Activated CD4-positive, CD25-positive, alpha-beta regulatory T cell treated with anti-CD3 and anti-CD28 coated beads, Interleukin-2, amount 50 U/mL, for 24 hours (primary cell): ENCODE measurements at regions not wholly inside any gene's neighbourhood (a gene's known extent, or its start where the extent isn't known, plus 50 kb on each side); places are given as distances from the start of the nearest gene placed in this dataset.
"Not testable (repeated sequence)": the region's sequence is repeated elsewhere in the genome, so short reads cannot be mapped to it uniquely, and the experiment has no call there.

Source experiments
- ATAC-seq, 2 donors: fragments of 150-1000 bp; cut with Tn5 transposase; one replicate each; pipeline ENCODE4 v1.10.0; 2021; ENCODE audit warnings: mild to moderate bottlenecking in 1 of 2, moderate library complexity in 1 of 2

DNA sequence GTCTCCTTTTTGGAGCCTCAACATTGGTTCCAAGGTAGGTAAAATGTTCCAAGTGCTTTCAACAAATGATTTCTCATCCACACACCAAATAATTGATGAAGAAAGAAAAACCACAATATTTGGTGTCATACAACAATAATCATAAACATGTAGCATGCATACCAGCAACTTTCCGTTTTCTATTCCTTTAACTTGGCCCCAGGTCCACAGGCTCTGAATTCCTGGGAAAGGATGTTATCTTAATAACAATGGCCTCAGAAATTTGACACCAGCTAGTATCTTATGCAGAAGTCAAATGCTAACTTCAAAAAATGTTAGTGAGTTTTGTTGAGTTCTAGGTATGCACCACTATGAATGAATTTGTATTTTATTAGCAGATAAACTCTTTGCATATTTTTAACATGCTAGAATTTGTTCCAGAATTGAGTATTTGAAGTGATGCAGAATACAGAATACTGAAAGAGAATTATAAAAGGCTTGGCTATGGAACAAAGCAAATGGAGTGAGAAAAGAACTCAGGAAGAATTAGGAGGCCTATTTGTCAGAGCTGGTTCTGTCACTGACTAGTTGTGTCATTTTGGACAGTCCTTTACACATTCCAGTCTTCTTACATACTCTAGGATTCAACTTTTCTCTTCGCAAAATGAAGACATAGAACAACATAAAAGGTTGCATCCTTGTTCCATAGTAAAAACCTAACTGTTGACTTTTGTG is 435.3 kb upstream of the TNC start:
- ATAC-seq = no peak

DNA sequence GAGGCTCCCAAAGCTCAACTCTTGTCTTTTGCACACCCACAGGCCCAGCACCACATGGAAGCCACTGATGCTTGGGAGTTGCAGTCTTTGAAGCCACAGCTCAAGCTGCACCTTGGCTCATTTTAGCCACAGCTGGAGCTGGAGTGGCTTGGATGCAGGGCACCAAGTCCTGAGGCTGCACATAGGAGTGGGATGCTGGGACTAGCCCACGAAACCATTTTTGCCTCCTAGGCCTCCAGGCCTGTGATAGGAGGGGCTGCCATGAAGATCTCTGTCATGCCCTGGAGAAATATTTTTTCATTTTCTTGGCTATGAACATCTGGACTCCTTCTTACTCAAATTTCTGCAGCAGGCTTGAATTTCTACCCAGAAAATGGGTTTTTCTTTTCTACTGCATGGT is 438.5 kb upstream of the TNC start:
- ATAC-seq = no peak

DNA sequence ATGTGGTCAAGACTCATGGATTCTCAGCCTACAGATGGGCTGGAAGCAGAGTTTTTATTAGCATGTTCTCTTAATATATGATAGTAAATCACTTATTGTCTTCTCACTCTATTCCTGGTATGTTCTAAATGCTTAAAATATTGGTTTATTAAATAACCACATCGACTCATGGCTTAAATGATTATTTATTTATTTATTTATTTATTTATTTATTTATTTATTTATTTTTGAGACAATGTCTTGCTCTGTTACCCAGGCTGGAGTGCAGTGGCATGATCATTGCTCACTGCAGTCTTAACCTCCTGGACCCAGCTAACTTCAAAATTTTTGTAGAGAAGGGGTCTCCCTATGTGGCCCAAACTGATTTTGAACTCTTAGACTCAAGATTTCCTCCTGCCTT is 457.2 kb upstream of the TNC start:
- no peak for ATAC-seq

DNA sequence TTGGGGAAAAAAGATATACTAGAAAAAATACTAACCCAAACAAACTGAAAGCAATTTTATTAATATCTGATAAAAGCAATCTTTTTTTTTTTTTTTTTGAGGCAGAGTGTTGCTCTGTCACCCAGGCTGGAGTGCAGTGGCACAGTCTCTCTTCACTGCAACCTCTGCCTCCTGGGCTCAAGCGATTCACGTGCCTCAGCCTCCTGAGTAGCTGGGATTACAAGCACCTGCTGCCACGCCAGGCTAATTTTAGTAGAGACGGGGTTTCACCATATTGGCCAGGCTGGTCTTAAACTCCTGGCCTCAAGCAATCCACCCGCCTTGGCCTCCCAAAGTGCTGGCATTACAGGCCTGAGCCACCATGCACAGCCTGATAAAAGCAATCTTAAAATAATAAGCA is 467.5 kb upstream of the TNC start:
- not testable (repeated sequence) for ATAC-seq

DNA sequence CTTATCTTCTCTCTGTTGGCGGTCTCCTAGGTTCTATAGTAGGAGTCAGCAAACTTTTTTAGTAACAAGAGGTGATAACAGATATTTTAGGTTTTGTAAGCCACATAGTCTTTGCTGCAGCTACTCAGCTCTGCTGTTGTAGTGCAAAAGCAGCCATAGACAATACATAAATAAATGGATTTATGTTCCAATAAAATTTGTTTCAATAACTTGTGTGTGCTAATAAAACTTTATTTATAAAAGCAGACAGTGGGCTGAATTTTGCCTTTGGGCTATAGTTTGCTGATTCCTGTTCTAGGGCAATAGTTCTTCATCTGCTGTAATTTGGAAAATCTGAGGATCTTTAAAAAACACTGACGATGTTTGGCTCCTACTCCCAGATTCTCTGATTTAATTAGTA is 469.4 kb upstream of the TNC start:
- ATAC-seq = no peak

DNA sequence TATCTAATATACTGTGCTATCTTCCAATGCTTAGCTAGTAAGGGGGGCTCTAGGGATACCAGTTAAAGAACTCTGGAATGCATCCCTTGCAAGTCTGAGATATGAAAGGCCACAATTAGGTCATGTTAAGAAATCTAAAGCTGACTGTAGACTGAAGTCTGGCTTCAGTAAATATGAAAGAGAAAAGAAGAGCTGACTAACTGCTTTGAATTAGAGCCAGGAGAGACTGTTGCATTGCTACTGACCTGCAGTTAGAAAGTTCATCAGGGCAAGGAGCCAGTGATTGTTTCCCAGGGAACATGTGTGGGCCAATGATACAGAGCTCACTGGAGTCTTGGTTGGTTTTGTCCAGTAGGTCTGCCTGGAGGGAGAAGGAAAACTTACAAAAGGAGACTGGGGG is 472.1 kb upstream of the TNC start:
- ATAC-seq = no peak

DNA sequence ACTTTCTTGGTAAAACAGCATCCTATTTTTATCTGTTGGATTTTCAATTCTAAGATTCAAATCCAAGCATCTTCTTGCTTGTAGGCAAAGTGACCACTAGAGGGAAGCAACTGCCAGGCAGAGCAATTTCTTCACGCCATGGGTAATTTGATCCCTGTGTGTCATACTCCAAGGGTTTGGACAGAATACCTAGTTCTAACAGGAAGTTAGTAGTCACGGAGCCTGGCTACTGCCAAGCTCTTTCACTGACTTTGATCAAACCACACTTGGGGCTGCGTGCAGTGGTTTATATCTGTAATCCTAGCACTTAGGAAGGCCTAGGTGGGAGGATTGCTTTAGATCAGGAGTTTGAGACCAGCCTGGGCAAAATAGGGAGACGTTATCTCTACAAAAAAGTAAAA is 473.6 kb upstream of the TNC start:
- ATAC-seq = no peak

DNA sequence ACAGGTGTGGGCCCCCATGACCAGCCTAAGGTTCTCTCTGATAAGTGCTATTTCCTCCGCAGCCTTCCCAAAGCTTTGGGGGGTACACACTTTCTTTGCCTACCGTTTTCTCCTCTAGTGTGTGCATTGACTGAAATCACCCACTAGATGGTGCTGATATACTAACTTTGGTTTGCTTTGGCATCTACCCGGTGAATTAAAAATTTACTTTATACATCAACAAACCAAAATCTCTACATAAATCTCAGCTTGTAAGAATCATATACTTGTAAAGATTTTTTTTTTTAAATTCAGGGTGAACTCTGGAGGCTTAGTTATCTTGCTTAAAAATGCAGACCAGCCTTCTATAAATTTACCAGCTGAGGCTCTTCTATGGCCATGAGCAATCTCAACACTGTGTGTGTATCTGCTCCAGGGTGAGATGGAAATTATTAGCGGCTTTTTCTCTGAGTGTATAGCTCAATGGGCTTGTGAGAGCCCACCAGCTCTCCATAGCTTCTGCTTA is 475.7 kb upstream of the TNC start:
- ATAC-seq = no peak

DNA sequence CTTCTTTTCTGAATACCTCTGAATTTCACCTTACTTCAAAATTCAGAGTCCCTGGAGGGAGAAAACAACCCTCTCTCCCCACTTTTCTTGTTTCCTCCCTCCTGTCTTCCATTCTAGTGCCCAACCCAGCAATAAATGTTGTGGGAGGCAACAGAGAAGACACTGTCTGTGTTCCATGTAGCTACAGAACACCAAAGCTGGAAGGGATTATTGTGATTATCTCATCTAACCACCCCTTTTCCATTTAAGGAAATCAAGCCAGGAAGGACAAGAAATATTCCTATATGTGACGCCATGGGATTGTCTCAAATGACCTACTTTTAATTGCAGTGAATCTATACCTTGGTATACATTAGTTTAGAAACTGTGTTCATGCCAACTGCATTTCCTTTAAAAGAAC is 476.6 kb upstream of the TNC start:
- no peak for ATAC-seq

DNA sequence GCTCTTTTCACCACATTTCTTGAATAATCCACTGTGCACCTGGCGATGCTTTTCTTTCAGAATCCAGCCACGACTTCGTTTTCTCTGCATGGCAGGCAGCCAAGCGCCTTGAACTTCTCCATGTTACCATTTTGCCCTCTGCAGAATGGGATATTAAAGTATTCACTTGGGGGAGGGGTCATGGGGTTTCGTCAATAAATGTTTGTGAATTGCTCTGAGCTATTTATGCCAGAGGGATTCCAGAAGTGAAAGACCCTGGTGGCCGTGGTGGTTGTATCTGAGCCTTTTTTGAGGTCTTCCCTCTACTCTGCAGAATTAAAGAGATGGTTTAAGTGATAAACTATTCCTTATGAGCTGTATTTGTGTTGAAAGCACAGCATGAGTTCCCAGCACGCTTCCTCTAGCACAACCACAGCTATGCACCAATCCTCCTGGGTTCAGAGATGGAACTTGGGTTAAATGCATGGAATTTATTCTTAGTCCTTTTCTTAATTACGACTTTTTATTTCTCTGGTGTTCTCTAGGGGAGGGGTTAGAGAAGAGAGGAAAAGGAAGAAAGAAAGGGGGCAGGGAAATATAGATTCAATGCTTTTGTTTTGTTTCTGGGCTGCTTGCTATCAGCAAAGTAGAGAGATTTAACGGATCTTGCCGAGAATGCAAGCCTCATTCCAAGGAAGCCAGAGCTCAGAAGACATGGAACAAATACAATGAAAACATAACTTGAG is 478.2 kb upstream of the TNC start:
- ATAC-seq = no peak

DNA sequence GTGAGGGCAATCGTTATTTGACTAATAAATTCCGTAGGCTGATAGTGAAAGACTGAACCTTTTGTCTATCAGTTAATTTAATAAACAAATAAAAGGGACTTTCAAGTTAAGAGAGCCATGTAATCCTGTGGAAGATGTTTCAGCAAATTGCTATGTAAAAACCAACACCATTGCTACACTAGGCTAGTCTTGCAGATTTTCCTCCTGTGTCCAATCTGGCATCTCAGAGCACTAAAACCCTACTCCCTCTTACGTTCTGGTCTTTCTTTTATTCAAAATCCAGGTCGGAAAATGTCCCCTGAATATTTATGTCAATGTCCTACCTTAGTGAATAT is 478.8 kb upstream of the TNC start:
- ATAC-seq = no peak

DNA sequence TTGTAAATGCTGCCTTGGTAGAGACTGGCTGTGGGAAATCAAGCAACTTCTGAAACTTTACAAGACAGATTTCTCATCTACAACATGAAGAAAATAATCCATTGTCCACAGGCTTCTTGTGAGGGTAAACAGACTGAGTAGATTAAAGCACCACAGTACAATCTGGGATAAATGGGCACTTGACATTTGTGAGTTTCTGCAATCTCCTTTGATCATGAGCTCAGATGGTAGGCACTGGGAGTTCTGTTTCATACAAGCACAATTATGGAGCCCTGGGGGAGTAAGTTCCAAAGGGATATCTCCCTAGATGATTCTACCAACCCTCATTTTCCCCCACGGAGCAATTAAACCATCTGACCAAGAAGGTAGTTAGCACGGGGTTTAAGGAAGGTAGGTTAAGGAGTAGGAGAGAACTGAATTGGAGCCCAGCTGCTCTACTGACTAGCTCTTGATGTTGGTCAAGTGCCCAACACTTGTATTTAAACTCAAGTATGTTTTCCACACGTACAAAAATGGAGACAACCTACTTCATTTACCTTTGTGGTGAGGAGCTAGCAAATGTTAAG is 479.5 kb upstream of the TNC start:
- no peak for ATAC-seq

DNA sequence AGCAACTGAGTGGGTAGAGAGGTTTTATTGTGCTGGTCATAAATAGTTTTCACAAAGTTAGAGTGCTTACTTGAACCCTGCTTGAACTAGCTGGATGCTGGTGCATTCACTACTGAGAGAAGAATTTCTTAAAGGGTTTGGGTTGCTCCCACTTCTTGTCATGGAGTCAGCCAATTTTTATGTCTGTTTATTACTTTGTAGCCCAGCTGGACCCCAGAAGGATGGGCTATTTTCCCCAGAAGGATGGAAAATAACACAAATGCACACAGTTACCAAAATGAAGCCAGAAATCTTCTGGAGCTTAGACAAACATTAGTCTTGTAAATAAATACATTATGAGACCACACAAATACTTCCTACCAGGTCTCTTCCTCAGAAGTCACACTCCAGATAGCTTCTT is 480.8 kb upstream of the TNC start:
- no peak for ATAC-seq

DNA sequence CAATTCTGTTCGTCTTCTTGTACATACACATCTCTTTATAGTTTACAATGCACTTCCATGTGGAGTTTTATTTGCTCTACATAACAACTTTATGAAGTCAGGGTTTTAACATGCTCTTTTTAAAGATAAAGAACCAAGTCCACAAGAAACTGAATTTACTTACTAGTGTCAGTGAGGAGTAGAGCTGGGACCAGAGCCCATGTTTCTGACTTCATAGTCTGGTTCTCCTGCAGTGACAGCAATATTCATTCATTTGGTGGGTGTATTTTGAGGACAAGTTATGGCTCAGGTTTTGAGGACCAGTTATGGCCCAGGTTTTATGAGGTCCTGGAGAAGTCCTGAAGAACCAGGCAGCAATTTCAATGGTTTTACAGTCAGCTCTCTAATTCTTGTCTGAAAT is 481.9 kb upstream of the TNC start:
- no peak for ATAC-seq

DNA sequence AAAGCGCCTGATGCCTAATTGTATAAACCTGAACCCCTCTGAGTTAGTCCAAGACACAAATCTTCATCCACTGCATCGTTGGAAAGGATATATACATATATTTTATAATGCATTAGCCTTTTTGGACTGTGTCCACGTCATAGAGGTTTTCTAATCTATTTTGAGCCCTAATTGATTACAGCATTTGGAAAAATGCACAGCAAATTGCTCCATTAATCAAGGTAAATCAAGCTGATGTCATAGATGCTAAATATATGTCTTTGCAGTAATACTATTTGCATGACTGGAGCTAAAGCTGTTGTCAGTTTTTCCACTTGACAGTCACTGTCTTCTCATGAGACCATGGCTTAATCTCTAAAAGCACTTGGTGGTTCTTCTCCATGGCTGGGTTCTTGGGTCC is 483.5 kb upstream of the TNC start:
- ATAC-seq = no peak

DNA sequence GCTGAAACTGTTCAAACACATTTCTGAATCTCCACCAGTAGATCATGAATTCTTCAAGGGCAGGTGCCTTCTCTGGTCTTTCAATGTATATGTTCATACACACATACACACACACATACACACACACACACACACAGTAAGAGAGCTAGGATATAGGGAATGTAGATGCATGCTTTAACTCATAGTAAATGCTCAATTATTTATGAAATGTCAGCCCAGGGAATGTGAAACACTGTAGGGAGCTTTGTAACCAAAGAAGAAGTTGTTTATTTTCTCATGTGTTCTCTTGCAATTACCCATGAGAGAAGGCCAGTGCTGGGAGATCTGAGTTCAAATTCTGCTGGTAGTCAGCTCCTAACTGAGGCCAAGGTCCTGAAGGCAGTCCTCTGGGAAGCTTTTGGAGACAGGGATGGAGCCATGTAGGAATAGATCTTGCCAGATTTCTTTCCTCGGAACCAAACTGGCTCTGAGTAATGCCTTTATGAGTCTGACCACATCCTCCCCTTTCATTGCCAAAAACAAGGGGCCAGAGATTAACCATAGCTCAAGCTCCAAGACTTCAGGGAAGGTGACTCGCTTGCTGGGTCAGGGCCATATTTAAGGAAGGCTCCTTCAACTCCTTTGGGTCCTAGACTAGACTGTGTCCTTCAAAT is 487.0 kb upstream of the TNC start:
- ATAC-seq = no peak

DNA sequence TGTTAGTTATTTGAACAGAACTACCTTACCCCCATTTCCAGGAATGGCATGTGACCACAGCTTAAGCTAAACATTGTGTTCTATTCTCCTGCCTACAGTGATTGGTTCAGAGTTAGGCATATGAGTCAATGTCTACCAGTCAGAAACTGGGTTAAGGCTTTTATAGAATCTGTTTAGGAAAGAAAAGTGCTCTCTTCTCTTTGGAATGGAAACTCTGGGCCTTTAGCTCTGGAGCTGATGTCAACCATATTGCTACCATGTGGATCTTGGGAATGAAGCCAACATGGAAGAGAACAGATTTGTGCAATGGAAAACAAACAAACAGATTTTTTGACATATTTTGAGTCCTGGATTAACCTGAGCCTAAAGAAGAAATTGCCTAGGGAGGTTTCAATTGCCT is 488.9 kb upstream of the TNC start:
- no peak for ATAC-seq

DNA sequence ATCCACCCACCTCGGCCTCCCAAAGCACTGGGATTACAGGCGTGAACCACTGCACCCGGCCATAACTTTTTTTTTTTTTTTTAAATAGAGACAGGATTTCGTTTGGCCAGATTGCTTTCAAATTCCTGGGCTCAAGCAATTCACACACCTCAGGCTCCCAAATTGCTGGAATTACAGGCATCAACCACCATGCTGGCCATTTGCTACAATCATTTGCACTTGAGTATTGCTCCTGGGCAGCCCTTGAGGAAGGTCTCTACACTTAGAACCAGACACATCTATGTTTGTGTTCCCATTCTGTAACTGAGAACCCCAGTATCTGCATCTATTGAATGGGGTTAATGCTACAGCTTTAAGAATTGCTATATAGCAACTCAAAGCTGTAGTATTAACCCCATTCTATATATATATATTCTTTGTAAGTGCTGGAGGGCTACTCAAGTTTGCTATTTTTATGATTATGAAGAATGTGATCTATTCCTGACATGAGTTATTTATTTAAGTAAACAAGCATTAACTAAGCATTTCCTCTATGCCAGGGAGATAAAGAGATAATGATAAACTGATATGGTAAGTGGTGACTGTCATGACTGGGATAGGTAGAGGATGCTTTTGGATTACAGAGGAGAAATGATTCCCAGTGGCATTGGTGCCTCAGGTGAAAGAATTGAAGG is 496.5 kb upstream of the TNC start:
- ATAC-seq = no peak

DNA sequence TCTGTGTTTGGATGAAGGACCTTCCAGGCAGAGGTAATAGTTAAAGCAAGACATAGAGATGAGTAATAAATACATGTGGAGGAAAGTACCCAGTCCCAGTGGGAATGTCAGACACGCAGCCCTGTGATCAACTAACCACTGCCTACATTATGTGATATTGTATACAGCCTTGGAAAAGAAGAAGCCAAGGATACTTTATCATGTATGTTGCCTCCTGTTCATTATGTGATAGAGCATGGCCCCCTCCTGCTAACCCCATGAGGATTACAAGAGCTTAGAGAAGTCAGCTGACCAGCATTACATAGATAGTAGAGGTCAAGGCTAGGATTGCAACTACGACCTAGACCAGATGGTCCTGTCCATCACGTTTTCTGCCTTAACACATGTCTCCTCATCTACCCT is 497.0 kb upstream of the TNC start:
- no peak for ATAC-seq

DNA sequence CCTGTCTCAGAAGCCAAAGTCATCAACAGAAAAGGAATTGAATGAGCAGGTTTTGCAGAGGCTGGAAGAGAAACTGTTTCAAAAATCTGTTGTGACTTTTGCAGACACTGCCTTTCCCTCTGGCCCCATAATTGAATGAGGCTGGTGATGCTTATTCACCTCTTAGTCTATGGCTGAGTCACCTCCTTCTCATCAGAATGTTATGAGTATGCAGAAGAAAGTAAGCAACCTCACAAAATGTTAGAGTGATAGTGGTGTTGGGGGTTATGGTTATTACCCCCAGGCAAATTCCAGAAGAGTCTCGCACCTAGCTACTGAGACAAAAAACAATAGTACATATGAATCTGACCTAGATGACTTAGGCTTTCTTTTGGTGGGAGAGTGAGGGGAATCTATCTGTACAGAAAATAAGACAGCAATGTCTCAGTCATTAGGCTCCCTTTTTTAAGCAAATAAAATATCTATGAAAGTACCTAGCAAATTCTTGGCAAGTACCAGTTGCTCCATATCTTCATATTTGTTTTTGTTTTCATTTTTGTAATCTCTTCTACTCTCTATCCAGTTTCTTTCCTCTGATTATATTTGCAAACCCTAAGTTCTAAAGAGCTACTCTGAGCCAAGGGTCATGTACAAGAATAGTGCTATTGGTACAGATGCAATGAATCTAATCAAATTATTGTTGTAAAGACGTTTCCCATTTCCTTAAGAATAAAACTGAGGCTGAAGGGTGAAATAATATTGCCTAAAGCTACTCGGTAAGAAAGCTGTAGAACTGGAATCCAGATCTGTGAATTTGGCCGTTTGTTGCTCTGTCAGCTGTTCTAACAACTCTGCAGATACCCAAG is 498.1 kb upstream of the TNC start:
- no peak for ATAC-seq

DNA sequence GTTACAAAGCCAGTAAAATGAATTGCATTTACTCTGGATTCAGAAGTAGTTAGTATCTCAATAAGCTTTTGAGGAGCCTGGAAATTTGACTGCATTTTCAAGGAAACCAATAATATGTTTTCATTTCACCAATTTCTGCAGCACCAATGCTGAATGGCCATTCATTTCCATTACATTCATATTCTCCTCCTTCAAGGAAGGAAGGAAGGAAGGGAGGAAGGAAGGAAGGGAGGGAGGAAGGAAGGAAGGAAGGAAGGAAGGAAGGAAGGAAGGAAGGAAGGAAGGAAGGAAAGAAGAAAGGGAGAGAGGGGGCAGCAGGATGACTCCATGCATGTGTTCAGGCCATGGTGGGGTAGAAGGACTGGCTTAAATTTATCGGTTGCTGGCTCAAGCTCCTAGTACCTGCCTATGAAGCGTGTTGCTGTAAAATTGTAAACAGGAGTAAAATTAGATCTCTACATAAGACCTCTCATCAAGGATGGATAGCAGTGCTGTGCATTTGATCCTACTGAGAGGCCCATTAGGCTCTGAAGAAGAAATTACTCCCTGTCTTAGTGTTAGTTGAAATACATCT is 498.8 kb upstream of the TNC start:
- no peak for ATAC-seq

DNA sequence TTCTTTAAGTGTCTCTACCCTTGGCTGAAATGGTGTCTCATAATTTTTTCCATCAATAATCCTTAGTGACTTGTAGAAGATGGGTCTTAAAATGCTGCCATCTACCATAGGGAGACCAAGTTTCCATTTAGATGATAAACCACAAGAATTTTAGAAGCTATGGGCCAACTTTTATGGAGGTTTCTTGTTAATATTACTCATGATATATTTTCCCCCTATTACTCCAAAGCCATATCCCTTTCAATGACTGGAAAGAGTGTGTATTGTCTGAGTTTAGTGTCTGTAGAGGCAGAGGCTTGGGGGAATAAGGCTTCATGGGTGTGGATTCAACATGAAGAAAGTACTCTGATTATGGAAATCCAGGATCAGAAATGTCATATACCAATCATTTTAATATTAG is 507.3 kb upstream of the TNC start:
- no peak for ATAC-seq
